ENCODE measurements at regions not wholly inside any gene's neighbourhood (a gene's known extent, or its start where the extent isn't known, plus 50 kb on each side); places are given as distances from the start of the nearest gene placed in this dataset.

DNA sequence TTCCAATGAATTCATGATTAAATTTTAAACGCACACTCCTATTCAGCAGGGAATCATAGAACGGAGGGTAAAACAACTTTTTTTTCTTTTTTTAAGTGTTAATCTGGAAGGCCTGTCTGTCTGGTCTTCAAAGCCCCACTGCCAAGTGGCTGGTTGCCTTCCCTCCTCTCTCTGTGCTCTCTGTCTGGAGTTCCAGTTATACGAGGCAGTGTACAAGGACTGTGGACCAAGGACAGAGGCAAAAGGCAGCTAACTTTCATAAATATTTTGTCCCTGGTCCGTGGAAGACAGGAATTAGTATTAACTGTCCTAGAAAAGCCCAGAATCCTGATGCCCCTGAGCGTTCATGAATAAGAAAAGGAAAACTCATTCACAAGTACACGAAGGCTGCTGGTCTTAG lies 164.0 kb upstream of the E2F8 start (continued):
- no peak for TF ChIP-seq CEBPB (IDR thresholded peaks at IDR 0.05; ENCODE audit: low read depth, low read length)
- TF ChIP-seq POU5F1 (IDR thresholded peaks at IDR 0.05; ENCODE audit: low read depth, low read length): no peak
- TF ChIP-seq, protein P1, sequence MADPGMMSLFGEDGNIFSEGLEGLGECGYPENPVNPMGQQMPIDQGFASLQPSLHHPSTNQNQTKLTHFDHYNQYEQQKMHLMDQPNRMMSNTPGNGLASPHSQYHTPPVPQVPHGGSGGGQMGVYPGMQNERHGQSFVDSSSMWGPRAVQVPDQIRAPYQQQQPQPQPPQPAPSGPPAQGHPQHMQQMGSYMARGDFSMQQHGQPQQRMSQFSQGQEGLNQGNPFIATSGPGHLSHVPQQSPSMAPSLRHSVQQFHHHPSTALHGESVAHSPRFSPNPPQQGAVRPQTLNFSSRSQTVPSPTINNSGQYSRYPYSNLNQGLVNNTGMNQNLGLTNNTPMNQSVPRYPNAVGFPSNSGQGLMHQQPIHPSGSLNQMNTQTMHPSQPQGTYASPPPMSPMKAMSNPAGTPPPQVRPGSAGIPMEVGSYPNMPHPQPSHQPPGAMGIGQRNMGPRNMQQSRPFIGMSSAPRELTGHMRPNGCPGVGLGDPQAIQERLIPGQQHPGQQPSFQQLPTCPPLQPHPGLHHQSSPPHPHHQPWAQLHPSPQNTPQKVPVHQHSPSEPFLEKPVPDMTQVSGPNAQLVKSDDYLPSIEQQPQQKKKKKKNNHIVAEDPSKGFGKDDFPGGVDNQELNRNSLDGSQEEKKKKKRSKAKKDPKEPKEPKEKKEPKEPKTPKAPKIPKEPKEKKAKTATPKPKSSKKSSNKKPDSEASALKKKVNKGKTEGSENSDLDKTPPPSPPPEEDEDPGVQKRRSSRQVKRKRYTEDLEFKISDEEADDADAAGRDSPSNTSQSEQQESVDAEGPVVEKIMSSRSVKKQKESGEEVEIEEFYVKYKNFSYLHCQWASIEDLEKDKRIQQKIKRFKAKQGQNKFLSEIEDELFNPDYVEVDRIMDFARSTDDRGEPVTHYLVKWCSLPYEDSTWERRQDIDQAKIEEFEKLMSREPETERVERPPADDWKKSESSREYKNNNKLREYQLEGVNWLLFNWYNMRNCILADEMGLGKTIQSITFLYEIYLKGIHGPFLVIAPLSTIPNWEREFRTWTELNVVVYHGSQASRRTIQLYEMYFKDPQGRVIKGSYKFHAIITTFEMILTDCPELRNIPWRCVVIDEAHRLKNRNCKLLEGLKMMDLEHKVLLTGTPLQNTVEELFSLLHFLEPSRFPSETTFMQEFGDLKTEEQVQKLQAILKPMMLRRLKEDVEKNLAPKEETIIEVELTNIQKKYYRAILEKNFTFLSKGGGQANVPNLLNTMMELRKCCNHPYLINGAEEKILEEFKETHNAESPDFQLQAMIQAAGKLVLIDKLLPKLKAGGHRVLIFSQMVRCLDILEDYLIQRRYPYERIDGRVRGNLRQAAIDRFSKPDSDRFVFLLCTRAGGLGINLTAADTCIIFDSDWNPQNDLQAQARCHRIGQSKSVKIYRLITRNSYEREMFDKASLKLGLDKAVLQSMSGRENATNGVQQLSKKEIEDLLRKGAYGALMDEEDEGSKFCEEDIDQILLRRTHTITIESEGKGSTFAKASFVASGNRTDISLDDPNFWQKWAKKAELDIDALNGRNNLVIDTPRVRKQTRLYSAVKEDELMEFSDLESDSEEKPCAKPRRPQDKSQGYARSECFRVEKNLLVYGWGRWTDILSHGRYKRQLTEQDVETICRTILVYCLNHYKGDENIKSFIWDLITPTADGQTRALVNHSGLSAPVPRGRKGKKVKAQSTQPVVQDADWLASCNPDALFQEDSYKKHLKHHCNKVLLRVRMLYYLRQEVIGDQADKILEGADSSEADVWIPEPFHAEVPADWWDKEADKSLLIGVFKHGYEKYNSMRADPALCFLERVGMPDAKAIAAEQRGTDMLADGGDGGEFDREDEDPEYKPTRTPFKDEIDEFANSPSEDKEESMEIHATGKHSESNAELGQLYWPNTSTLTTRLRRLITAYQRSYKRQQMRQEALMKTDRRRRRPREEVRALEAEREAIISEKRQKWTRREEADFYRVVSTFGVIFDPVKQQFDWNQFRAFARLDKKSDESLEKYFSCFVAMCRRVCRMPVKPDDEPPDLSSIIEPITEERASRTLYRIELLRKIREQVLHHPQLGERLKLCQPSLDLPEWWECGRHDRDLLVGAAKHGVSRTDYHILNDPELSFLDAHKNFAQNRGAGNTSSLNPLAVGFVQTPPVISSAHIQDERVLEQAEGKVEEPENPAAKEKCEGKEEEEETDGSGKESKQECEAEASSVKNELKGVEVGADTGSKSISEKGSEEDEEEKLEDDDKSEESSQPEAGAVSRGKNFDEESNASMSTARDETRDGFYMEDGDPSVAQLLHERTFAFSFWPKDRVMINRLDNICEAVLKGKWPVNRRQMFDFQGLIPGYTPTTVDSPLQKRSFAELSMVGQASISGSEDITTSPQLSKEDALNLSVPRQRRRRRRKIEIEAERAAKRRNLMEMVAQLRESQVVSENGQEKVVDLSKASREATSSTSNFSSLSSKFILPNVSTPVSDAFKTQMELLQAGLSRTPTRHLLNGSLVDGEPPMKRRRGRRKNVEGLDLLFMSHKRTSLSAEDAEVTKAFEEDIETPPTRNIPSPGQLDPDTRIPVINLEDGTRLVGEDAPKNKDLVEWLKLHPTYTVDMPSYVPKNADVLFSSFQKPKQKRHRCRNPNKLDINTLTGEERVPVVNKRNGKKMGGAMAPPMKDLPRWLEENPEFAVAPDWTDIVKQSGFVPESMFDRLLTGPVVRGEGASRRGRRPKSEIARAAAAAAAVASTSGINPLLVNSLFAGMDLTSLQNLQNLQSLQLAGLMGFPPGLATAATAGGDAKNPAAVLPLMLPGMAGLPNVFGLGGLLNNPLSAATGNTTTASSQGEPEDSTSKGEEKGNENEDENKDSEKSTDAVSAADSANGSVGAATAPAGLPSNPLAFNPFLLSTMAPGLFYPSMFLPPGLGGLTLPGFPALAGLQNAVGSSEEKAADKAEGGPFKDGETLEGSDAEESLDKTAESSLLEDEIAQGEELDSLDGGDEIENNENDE (IDR thresholded peaks at IDR 0.05; ENCODE audit: insufficient replicate concordance, low read length): no peak
